ENCODE measurements at regions not wholly inside any gene's neighbourhood (a gene's known extent, or its start where the extent isn't known, plus 50 kb on each side); places are given as distances from the start of the nearest gene placed in this dataset.

DNA sequence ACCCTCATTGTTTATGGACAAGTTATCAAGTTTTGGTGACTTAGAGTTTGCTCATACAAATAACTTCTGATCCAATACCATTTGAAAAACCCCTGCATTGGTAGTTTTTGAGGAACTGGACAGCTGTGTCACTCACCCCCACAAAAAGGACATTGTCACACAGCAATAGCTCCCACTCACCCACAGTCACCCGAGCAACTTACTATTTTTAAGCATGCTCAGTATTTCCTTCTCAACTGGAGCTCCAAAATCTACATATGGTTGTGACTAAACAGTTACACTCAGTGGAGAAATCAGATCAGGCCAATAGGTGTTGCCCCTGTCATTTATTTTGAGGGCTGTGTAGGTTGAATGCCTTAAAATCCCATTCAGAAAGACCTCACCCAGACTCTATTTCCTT lies 165.2 kb upstream of the AUTS2 start:
- TF ChIP-seq, protein P1, sequence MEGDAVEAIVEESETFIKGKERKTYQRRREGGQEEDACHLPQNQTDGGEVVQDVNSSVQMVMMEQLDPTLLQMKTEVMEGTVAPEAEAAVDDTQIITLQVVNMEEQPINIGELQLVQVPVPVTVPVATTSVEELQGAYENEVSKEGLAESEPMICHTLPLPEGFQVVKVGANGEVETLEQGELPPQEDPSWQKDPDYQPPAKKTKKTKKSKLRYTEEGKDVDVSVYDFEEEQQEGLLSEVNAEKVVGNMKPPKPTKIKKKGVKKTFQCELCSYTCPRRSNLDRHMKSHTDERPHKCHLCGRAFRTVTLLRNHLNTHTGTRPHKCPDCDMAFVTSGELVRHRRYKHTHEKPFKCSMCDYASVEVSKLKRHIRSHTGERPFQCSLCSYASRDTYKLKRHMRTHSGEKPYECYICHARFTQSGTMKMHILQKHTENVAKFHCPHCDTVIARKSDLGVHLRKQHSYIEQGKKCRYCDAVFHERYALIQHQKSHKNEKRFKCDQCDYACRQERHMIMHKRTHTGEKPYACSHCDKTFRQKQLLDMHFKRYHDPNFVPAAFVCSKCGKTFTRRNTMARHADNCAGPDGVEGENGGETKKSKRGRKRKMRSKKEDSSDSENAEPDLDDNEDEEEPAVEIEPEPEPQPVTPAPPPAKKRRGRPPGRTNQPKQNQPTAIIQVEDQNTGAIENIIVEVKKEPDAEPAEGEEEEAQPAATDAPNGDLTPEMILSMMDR (IDR thresholded peaks at IDR 0.05; ENCODE audit: low read depth, low read length, poor library complexity, severe bottlenecking), result no peak
- no peak for TF ChIP-seq EZH2phosphoT487 (IDR thresholded peaks at IDR 0.05; ENCODE audit: borderline replicate concordance, low read length)

Measured in DOHH2 (cell line).